NCI-H146 treated with DMSO at 0.1 percent for 48 hours (cell line): ENCODE measurements at regions not wholly inside any gene's neighbourhood (a gene's known extent, or its start where the extent isn't known, plus 50 kb on each side); places are given as distances from the start of the nearest gene placed in this dataset.
"Not testable (repeated sequence)": the region's sequence is repeated elsewhere in the genome, so short reads cannot be mapped to it uniquely, and the experiment has no call there.

Experiments
- DNase-seq: peaks from one replicate; lab custom pipeline; 2025; ENCODE audit not compliant: unreplicated experiment; lab: John Stamatoyannopoulos, UW

GRCh38 chr11:37497326-37497725 lies 899.3 kb upstream of the RAG2 start:
- no peak for DNase-seq

- DNase-seq = no peak
Measured at GRCh38 chr11:37496201-37496600, 898.2 kb upstream of the RAG2 start.

GRCh38 chr11:37484298-37484697 lies 886.3 kb upstream of the RAG2 start:
- DNase-seq = no peak

- DNase-seq = no peak
Measured at GRCh38 chr11:37483761-37484160, 885.7 kb upstream of the RAG2 start.

- no peak for DNase-seq
Measured at GRCh38 chr11:37474889-37475288, 876.9 kb upstream of the RAG2 start.

- no peak for DNase-seq
Measured at GRCh38 chr11:37468344-37468743, 870.3 kb upstream of the RAG2 start.

- DNase-seq = no peak
Measured at GRCh38 chr11:37465221-37465620, 867.2 kb upstream of the RAG2 start.

GRCh38 chr11:37459456-37459855 lies 861.4 kb upstream of the RAG2 start:
- DNase-seq = no peak

GRCh38 chr11:37456746-37457145 lies 858.7 kb upstream of the RAG2 start:
- no peak for DNase-seq

- DNase-seq = no peak
Measured at GRCh38 chr11:37451903-37452302, 853.9 kb upstream of the RAG2 start.

- no peak for DNase-seq
Measured at GRCh38 chr11:37450613-37451012, 852.6 kb upstream of the RAG2 start.

- DNase-seq = no peak
Measured at GRCh38 chr11:37449146-37449545, 851.1 kb upstream of the RAG2 start.

- no peak for DNase-seq
Measured at GRCh38 chr11:37442576-37442975, 844.5 kb upstream of the RAG2 start.

- not testable (repeated sequence) for DNase-seq
Measured at GRCh38 chr11:37431633-37432230, 833.7 kb upstream of the RAG2 start.

GRCh38 chr11:37430966-37431632 lies 833.1 kb upstream of the RAG2 start:
- not testable (repeated sequence) for DNase-seq

- DNase-seq = no peak
Measured at GRCh38 chr11:37422511-37422910, 824.5 kb upstream of the RAG2 start.

GRCh38 chr11:37411289-37411688 lies 813.3 kb upstream of the RAG2 start:
- DNase-seq = no peak

- no peak for DNase-seq
Measured at GRCh38 chr11:37409124-37409523, 811.1 kb upstream of the RAG2 start.

- DNase-seq = no peak
Measured at GRCh38 chr11:37407461-37407860, 809.4 kb upstream of the RAG2 start.

- DNase-seq = no peak
Measured at GRCh38 chr11:37406651-37407050, 808.6 kb upstream of the RAG2 start.

GRCh38 chr11:37404231-37404630 lies 806.2 kb upstream of the RAG2 start:
- no peak for DNase-seq

- DNase-seq = no peak
Measured at GRCh38 chr11:37402663-37403062, 804.6 kb upstream of the RAG2 start.
